RWPE1 (cell line): ENCODE measurements at regions not wholly inside any gene's neighbourhood (a gene's known extent, or its start where the extent isn't known, plus 50 kb on each side); places are given as distances from the start of the nearest gene placed in this dataset.

Experiments
- CTCF ChIA-PET: fragments of 350-600 bp; sonication (Branson Sonifier 250); formaldehyde crosslinking; extraction: SDS; loops from one replicate; lab custom pipeline; 2021; lab: Yijun Ruan, JAX
- POLR2A ChIA-PET: fragments of 400-600 bp; formaldehyde crosslinking; extraction: SDS; loops from one replicate; lab custom pipeline; 2020; ENCODE audit warnings: antibody characterized with exemption; ENCODE audit not compliant: low non-redundant PET; lab: Yijun Ruan, JAX
- DNase-seq: peaks from one replicate; pipeline ENCODE4 v3.0.0; 2012; ENCODE audit warnings: low spot score
- H3K27ac ChIP-seq: fragments of 450-650 bp; 2 replicates; pipeline ENCODE4 v1.5.1; 2017
- CTCF ChIP-seq: fragments of 450-650 bp; conservative IDR thresholded peaks from 2 replicates; pipeline ENCODE4 v1.5.1; 2017; ENCODE audit warnings: low read depth, mild to moderate bottlenecking

- no peak overlapping the region for H3K27ac ChIP-seq
- CTCF ChIA-PET: no interaction called here
- DNase-seq: no peak
- TF ChIP-seq CTCF: no peak
- POLR2A ChIA-PET: no interaction called here
Measured at GRCh38 chr7:116083796-116084195, 53.2 kb upstream of the TFEC start.

GRCh38 chr7:116086547-116087045, 56.0 kb upstream of the TFEC start:
- no peak overlapping the region for H3K27ac ChIP-seq

GRCh38 chr7:116087291-116087690, 56.7 kb upstream of the TFEC start:
- DNase-seq: no peak
- no peak overlapping the region for H3K27ac ChIP-seq
- ChIA-PET CTCF (no interaction called here), POLR2A (no interaction called here)
- TF ChIP-seq CTCF: no peak

More at GRCh38 chr7:116086547-116087045, 56.0 kb upstream of the TFEC start:
- ChIA-PET POLR2A (no interaction called here), CTCF (no interaction called here)
- no peak for DNase-seq
- no peak for TF ChIP-seq CTCF

GRCh38 chr7:116087984-116088383, 57.4 kb upstream of the TFEC start:
- CTCF ChIA-PET: no interaction called here
- DNase-seq: no peak
- TF ChIP-seq CTCF: no peak
- POLR2A ChIA-PET: no interaction called here
- H3K27ac ChIP-seq: no peak overlapping the region

- no peak for DNase-seq
- no peak overlapping the region for H3K27ac ChIP-seq
- CTCF ChIA-PET: no interaction called here
- no peak for TF ChIP-seq CTCF
- POLR2A ChIA-PET: no interaction called here
Measured at GRCh38 chr7:116089293-116089692, 58.7 kb upstream of the TFEC start.

- no peak for DNase-seq
- ChIA-PET POLR2A (no interaction called here), CTCF (no interaction called here)
- no peak for TF ChIP-seq CTCF
- no peak overlapping the region for H3K27ac ChIP-seq
Measured at GRCh38 chr7:116093516-116094301, 63.1 kb upstream of the TFEC start.
